GM12892 (cell line): ENCODE measurements at regions not wholly inside any gene's neighbourhood (a gene's known extent, or its start where the extent isn't known, plus 50 kb on each side); places are given as distances from the start of the nearest gene placed in this dataset.

Experiments
- POLR2A ChIP-seq: IDR thresholded peaks from 2 replicates; pipeline ENCODE4 v1.6.1; 2011; ENCODE audit warnings: low read depth, low read length, control low read depth
- POLR2AphosphoS5 ChIP-seq: IDR thresholded peaks from 2 replicates; pipeline ENCODE4 v1.6.1; 2011; ENCODE audit warnings: low read depth, low read length, control low read depth
- TAF1 ChIP-seq: IDR thresholded peaks from 2 replicates; pipeline ENCODE4 v1.6.1; 2011; ENCODE audit warnings: low read depth, mild to moderate bottlenecking, control low read depth, low read length, borderline replicate concordance

GRCh38 chr20:17845701-17846475, 122.7 kb downstream of the SNX5 start:
- TF ChIP-seq POLR2A = no peak
- no peak for TF ChIP-seq POLR2AphosphoS5
- no peak for TF ChIP-seq TAF1
